Prostate gland (tissue), 2 donors: ENCODE measurements at regions not wholly inside any gene's neighbourhood (a gene's known extent, or its start where the extent isn't known, plus 50 kb on each side); places are given as distances from the start of the nearest gene placed in this dataset.

Source experiments
- CTCF ChIP-seq, 4 experiments: fragments of 200-600 bp in 2 of 4; fragments of 450-650 bp in 2 of 4; sonication (generic) in 2 of 4; IDR thresholded peaks; 1 replicate in 3 of 4; 2 replicates in 1 of 4; pipeline ENCODE4 v1.5.1; 2016 to 2019; ENCODE audit warnings: antibody characterized with exemption in 4 of 4, mild to moderate bottlenecking in 2 of 4, moderate library complexity in 2 of 4
- POLR2A ChIP-seq: fragments of 450-650 bp; IDR thresholded peaks from one replicate; pipeline ENCODE4 v1.6.1; 2016; ENCODE audit warnings: antibody characterized with exemption, mild to moderate bottlenecking
- POLR2AphosphoS5 ChIP-seq: sonication (generic); formaldehyde crosslinking; IDR thresholded peaks from one replicate; pipeline ENCODE4 v1.6.1; 2017; ENCODE audit warnings: antibody characterized with exemption

- TF ChIP-seq CTCF (IDR thresholded peaks at IDR 0.05) (no peak), POLR2AphosphoS5 (no peak), POLR2A (no peak)
Observed at GRCh38 chr14:87141801-87142200, 851.2 kb downstream of the GALC start.
